ENCODE measurements at regions not wholly inside any gene's neighbourhood (a gene's known extent, or its start where the extent isn't known, plus 50 kb on each side); places are given as distances from the start of the nearest gene placed in this dataset.

GRCh38 chr3:152719264-152719663, 115.7 kb upstream of the P2RY1 start:
- TF ChIP-seq POLR2A (IDR thresholded peaks at IDR 0.05) (no peak), CTCF (IDR thresholded peaks at IDR 0.05) (no peak)

Data from body of pancreas (tissue), 4 donors.